Endodermal cell (in vitro differentiated cells): ENCODE measurements at regions not wholly inside any gene's neighbourhood (a gene's known extent, or its start where the extent isn't known, plus 50 kb on each side); places are given as distances from the start of the nearest gene placed in this dataset.

ENCODE experiments used
- DNase-seq: peaks from one replicate; pipeline ENCODE4 v3.0.0-alpha.2; 2017
- H3K27ac ChIP-seq: 2 replicates; pipeline ENCODE4 v1.5.1; 2013; ENCODE audit warnings: mild to moderate bottlenecking, low read depth, low read length, moderate library complexity
- H3K27me3 ChIP-seq: 2 replicates; pipeline ENCODE4 v1.6.1; 2013; ENCODE audit warnings: mild to moderate bottlenecking, low read length, moderate library complexity; ENCODE audit not compliant: insufficient read depth, control insufficient read depth, poor library complexity, severe bottlenecking
- H3K36me3 ChIP-seq: 2 replicates; pipeline ENCODE4 v1.7.0; 2013; ENCODE audit warnings: mild to moderate bottlenecking, low read length, moderate library complexity; ENCODE audit not compliant: control insufficient read depth, insufficient read depth
- H3K4me1 ChIP-seq: one replicate; pipeline ENCODE4 v1.7.0; 2013; ENCODE audit warnings: low read length; ENCODE audit not compliant: control insufficient read depth, insufficient read depth
- H3K4me3 ChIP-seq: 2 replicates; pipeline ENCODE4 v1.5.1; 2013; ENCODE audit warnings: mild to moderate bottlenecking, low read length, moderate library complexity
- H3K9ac ChIP-seq: 2 replicates; pipeline ENCODE4 v1.6.1; 2013; ENCODE audit warnings: mild to moderate bottlenecking, low read length, moderate library complexity; ENCODE audit not compliant: poor library complexity, severe bottlenecking; ENCODE audit errors: extremely low read depth
- H3K9me3 ChIP-seq: 2 replicates; pipeline ENCODE4 v1.6.1; 2013; ENCODE audit warnings: mild to moderate bottlenecking, low read length, moderate library complexity; ENCODE audit not compliant: control insufficient read depth
- H3K27ac Mint-ChIP-seq: 2 replicates; pipeline ENCODE4 v1.8.0; 2020; ENCODE audit warnings: mixed read lengths
- H3K27me3 Mint-ChIP-seq: 2 replicates; pipeline ENCODE4 v1.8.0; 2021; ENCODE audit warnings: mild to moderate bottlenecking, mixed read lengths; ENCODE audit not compliant: insufficient read depth
- H3K36me3 Mint-ChIP-seq: 2 replicates; pipeline ENCODE4 v1.8.0; 2020; ENCODE audit warnings: low read depth, mixed read lengths
- H3K4me1 Mint-ChIP-seq: 2 replicates; pipeline ENCODE4 v1.8.0; 2020; ENCODE audit warnings: mixed read lengths
- H3K4me3 Mint-ChIP-seq: 2 replicates; pipeline ENCODE4 v1.8.0; 2020; ENCODE audit warnings: mild to moderate bottlenecking, moderate library complexity, mixed read lengths
- H3K9me3 Mint-ChIP-seq: 2 replicates; pipeline ENCODE4 v1.8.0; 2020; ENCODE audit warnings: mild to moderate bottlenecking, mixed read lengths
- CTCF ChIP-seq: fragments of 200-600 bp; sonication (generic); conservative IDR thresholded peaks from 2 replicates; pipeline ENCODE4 v1.5.0; 2021; ENCODE audit warnings: antibody characterized with exemption, mild to moderate bottlenecking
- WGBS, 2 experiments: methylation state at CpG; one replicate each; pipeline versions ENCODE4 v1.1.5 to v1.1.7; 2013; ENCODE audit warnings: missing lambda C conversion rate in 2 of 2, mixed read lengths in 1 of 2; ENCODE audit not compliant: insufficient coverage in 1 of 2, insufficient read length in 1 of 2; 5-methylcytosine and 5-hydroxymethylcytosine counted together

GRCh38 chr18:22275706-22276333, 106.4 kb downstream of the GATA6 start:
- Mint-ChIP-seq H3K4me1 (peaks cover 18% of the 10 kb centered on the region), H3K27me3 (peaks cover 64% of the 10 kb centered on the region), H3K4me3 (no peak overlapping the region), H3K36me3 (no peaks in the 10 kb centered on the region), H3K9me3 (peaks cover 9% of the 10 kb centered on the region), H3K27ac (no peak overlapping the region)
- Histone ChIP-seq H3K4me3 (no peak overlapping the region), H3K9me3 (peaks cover 8% of the 10 kb centered on the region), H3K36me3 (no peaks in the 10 kb centered on the region), H3K27me3 (peaks cover 33% of the 10 kb centered on the region), H3K9ac (no peak overlapping the region), H3K27ac (no peak overlapping the region), H3K4me1 (peaks cover 8% of the 10 kb centered on the region)
- no peak for TF ChIP-seq CTCF
- DNase-seq, result no peak
- 78% methylated on average over 11 of the region's 11 CpGs; no CpG with 5 or more reads in 1 of the 2 experiments for WGBS, 2 experiments

- no peak for DNase-seq
- H3K27me3 Mint-ChIP-seq, result peaks cover 74% of the 10 kb centered on the region
- peaks cover 21% of the 10 kb centered on the region for H3K4me1 Mint-ChIP-seq
- peaks cover 9% of the 10 kb centered on the region for H3K9me3 Mint-ChIP-seq
- Histone ChIP-seq H3K4me3 (no peak overlapping the region), H3K9me3 (peaks cover 8% of the 10 kb centered on the region), H3K36me3 (no peaks in the 10 kb centered on the region), H3K27ac (no peak overlapping the region), H3K4me1 (peaks cover 8% of the 10 kb centered on the region), H3K9ac (no peak overlapping the region), H3K27me3 (peaks cover 44% of the 10 kb centered on the region)
- TF ChIP-seq CTCF, result no peak
- H3K27ac Mint-ChIP-seq, result no peak overlapping the region
- WGBS, 2 experiments, result 91% methylated on average over 5 of the region's 5 CpGs; no CpG with 5 or more reads in 1 of the 2 experiments
- H3K36me3 Mint-ChIP-seq, result no peaks in the 10 kb centered on the region
- no peak overlapping the region for H3K4me3 Mint-ChIP-seq
These were observed 104.0 kb downstream of the GATA6 start for GRCh38 chr18:22273101-22274039.

- TF ChIP-seq CTCF, result no peak
- Mint-ChIP-seq H3K4me3 (no peak overlapping the region), H3K9me3 (peaks cover 9% of the 10 kb centered on the region)
These were observed 102.9 kb downstream of the GATA6 start for GRCh38 chr18:22272242-22272641.

More at GRCh38 chr18:22272242-22272641, 102.9 kb downstream of the GATA6 start:
- peaks cover 53% of the 10 kb centered on the region for H3K27me3 ChIP-seq
- no peak for DNase-seq
- Mint-ChIP-seq H3K27ac (no peak overlapping the region), H3K27me3 (peaks cover 74% of the 10 kb centered on the region), H3K36me3 (no peaks in the 10 kb centered on the region), H3K4me1 (peaks cover 21% of the 10 kb centered on the region)
- no peak overlapping the region for H3K9ac ChIP-seq
- H3K27ac ChIP-seq, result no peak overlapping the region
- peaks cover 8% of the 10 kb centered on the region for H3K9me3 ChIP-seq
- no peak overlapping the region for H3K4me3 ChIP-seq
- peaks cover 8% of the 10 kb centered on the region for H3K4me1 ChIP-seq
- no peaks in the 10 kb centered on the region for H3K36me3 ChIP-seq
